H9 (cell line): ENCODE measurements at regions not wholly inside any gene's neighbourhood (a gene's known extent, or its start where the extent isn't known, plus 50 kb on each side); places are given as distances from the start of the nearest gene placed in this dataset.

Experiments used
- DNase-seq: peaks from one replicate; pipeline ENCODE4 v3.0.0-alpha.2; 2017
- H2AFZ ChIP-seq: one replicate; pipeline ENCODE4 v1.6.1; 2013; ENCODE audit warnings: mild to moderate bottlenecking, low read length, control low read depth, moderate library complexity
- H2AK5ac ChIP-seq: 2 replicates; pipeline ENCODE4 v1.6.1; 2013; ENCODE audit warnings: low read length, control low read depth, mixed read lengths; ENCODE audit not compliant: insufficient read length
- H2BK120ac ChIP-seq: one replicate; pipeline ENCODE4 v1.6.1; 2013; ENCODE audit warnings: low read depth, mild to moderate bottlenecking, low read length, control low read depth, inconsistent platforms; ENCODE audit not compliant: poor library complexity, severe bottlenecking
- H2BK12ac ChIP-seq: 2 replicates; pipeline ENCODE4 v1.6.1; 2013; ENCODE audit warnings: low read length, control low read depth, mixed read lengths, low read depth; ENCODE audit not compliant: insufficient read length
- H2BK15ac ChIP-seq: 2 replicates; pipeline ENCODE4 v1.6.1; 2013; ENCODE audit warnings: low read depth, low read length, control low read depth
- H2BK20ac ChIP-seq: one replicate; pipeline ENCODE4 v1.6.1; 2013; ENCODE audit warnings: low read depth, mild to moderate bottlenecking, low read length, control low read depth, inconsistent platforms; ENCODE audit not compliant: poor library complexity, severe bottlenecking
- H2BK5ac ChIP-seq: 2 replicates; pipeline ENCODE4 v1.6.1; 2013; ENCODE audit warnings: low read length, control low read depth, mixed read lengths; ENCODE audit not compliant: insufficient read length
- H3K14ac ChIP-seq: 2 replicates; pipeline ENCODE4 v1.6.1; 2013; ENCODE audit warnings: low read length, control low read depth; ENCODE audit not compliant: insufficient read depth
- H3K18ac ChIP-seq: 2 replicates; pipeline ENCODE4 v1.6.1; 2013; ENCODE audit warnings: low read depth, mild to moderate bottlenecking, mixed read lengths, low read length, control low read depth; ENCODE audit not compliant: insufficient read length
- H3K23ac ChIP-seq: 2 replicates; pipeline ENCODE4 v1.6.1; 2013; ENCODE audit warnings: low read length, control low read depth, mixed read lengths, low read depth; ENCODE audit not compliant: insufficient read length
- H3K23me2 ChIP-seq: 2 replicates; pipeline ENCODE4 v1.6.1; 2013; ENCODE audit warnings: low read depth, mild to moderate bottlenecking, mixed read lengths, low read length, control low read depth; ENCODE audit not compliant: insufficient read length, poor library complexity, severe bottlenecking
- H3K27ac ChIP-seq: 2 replicates; pipeline ENCODE4 v1.5.1; 2013; ENCODE audit warnings: low read length, control low read depth, mixed read lengths, low read depth; ENCODE audit not compliant: insufficient read length
- H3K27me3 ChIP-seq: 2 replicates; pipeline ENCODE4 v1.6.1; 2013; ENCODE audit warnings: low read length, control low read depth, inconsistent platforms; ENCODE audit not compliant: insufficient read depth
- H3K4ac ChIP-seq: 2 replicates; pipeline ENCODE4 v1.6.1; 2013; ENCODE audit warnings: low read depth, mild to moderate bottlenecking, control low read depth, inconsistent platforms, low read length, moderate library complexity
- H3K4me1 ChIP-seq: 2 replicates; pipeline ENCODE4 v1.6.1; 2013; ENCODE audit warnings: low read length, control low read depth, inconsistent platforms; ENCODE audit not compliant: insufficient read depth
- H3K4me2 ChIP-seq: 2 replicates; pipeline ENCODE4 v1.6.1; 2013; ENCODE audit warnings: low read length, control low read depth, mixed read lengths; ENCODE audit not compliant: insufficient read length, insufficient read depth
- H3K56ac ChIP-seq: 2 replicates; pipeline ENCODE4 v1.6.1; 2013; ENCODE audit warnings: low read depth, mild to moderate bottlenecking, mixed read lengths, low read length, control low read depth; ENCODE audit not compliant: insufficient read length
- H3K79me1 ChIP-seq: 2 replicates; pipeline ENCODE4 v1.6.1; 2013; ENCODE audit warnings: low read depth, mild to moderate bottlenecking, moderate library complexity, low read length, control low read depth, inconsistent platforms; ENCODE audit not compliant: insufficient read depth, poor library complexity, severe bottlenecking
- H3K79me2 ChIP-seq: 2 replicates; pipeline ENCODE4 v1.6.1; 2013; ENCODE audit warnings: low read length, control low read depth, inconsistent platforms; ENCODE audit not compliant: insufficient read depth
- H3K9ac ChIP-seq: 2 replicates; pipeline ENCODE4 v1.6.1; 2013; ENCODE audit warnings: low read length, control low read depth, mixed read lengths; ENCODE audit not compliant: insufficient read length; ENCODE audit errors: extremely low read depth
- H3K9me3 ChIP-seq: one replicate; pipeline ENCODE4 v1.6.1; 2013; ENCODE audit warnings: low read depth, low read length, inconsistent platforms; ENCODE audit not compliant: control insufficient read depth
- H3T11ph ChIP-seq: one replicate; pipeline ENCODE4 v1.6.1; 2013; ENCODE audit warnings: mild to moderate bottlenecking, low read length, control low read depth, inconsistent platforms
- H4K20me1 ChIP-seq: one replicate; pipeline ENCODE4 v1.6.1; 2013; ENCODE audit not compliant: control insufficient read depth, insufficient read length, insufficient read depth
- H4K5ac ChIP-seq: 2 replicates; pipeline ENCODE4 v1.6.1; 2013; ENCODE audit warnings: low read depth, mild to moderate bottlenecking, mixed read lengths, low read length, control low read depth; ENCODE audit not compliant: insufficient read length
- H4K8ac ChIP-seq: replicated peaks from 2 replicates; pipeline ENCODE4 v1.6.1; 2013; ENCODE audit warnings: low read length, control low read depth, mixed read lengths, low read depth; ENCODE audit not compliant: insufficient read length
- H4K91ac ChIP-seq: 2 replicates; pipeline ENCODE4 v1.6.1; 2013; ENCODE audit warnings: low read depth, mild to moderate bottlenecking, moderate library complexity, mixed read lengths, low read length, control low read depth; ENCODE audit not compliant: insufficient read length
- H3K27ac Mint-ChIP-seq, 3 experiments: 2 replicates in 2 of 3; 3 replicates in 1 of 3; pipeline ENCODE4 v1.8.0; 2020 to 2021; ENCODE audit warnings: mixed read lengths in 3 of 3, mild to moderate bottlenecking in 1 of 3, moderate library complexity in 1 of 3
- H3K27me3 Mint-ChIP-seq: 2 replicates; pipeline ENCODE4 v1.8.0; 2021; ENCODE audit warnings: low read depth, mild to moderate bottlenecking, moderate library complexity, mixed read lengths
- H3K36me3 Mint-ChIP-seq, 3 experiments: 2 replicates in 2 of 3; 3 replicates in 1 of 3; pipeline ENCODE4 v1.8.0; 2020 to 2021; ENCODE audit warnings: low read depth in 3 of 3, mixed read lengths in 3 of 3; ENCODE audit not compliant: insufficient read depth in 1 of 3
- H3K4me1 Mint-ChIP-seq, 2 experiments: 2 replicates each; pipeline ENCODE4 v1.8.0; 2020; ENCODE audit warnings: mixed read lengths in 2 of 2
- H3K4me3 Mint-ChIP-seq, 2 experiments: 2 replicates in 1 of 2; 3 replicates in 1 of 2; pipeline ENCODE4 v1.8.0; 2020 to 2021; ENCODE audit warnings: mild to moderate bottlenecking in 2 of 2, mixed read lengths in 2 of 2, moderate library complexity in 1 of 2
- H3K9me3 Mint-ChIP-seq, 2 experiments: 2 replicates in 1 of 2; 3 replicates in 1 of 2; pipeline ENCODE4 v1.8.0; 2020; ENCODE audit warnings: mild to moderate bottlenecking in 2 of 2, mixed read lengths in 2 of 2, moderate library complexity in 1 of 2
- WGBS: extraction: QIAGEN DNeasy Blood & Tissue Kit; methylation state at CpG from one replicate; pipeline ENCODE4 v1.1.7; 2013; ENCODE audit warnings: missing lambda C conversion rate, low lambda C conversion rate, mixed read lengths; ENCODE audit not compliant: insufficient read length; ENCODE audit errors: extremely low coverage; 5-methylcytosine and 5-hydroxymethylcytosine counted together
- TF ChIP-seq, protein P1 (sequence below): fragments of 200-600 bp; sonication (generic); conservative IDR thresholded peaks from 3 replicates; pipeline ENCODE4 v1.8.0; 2021; ENCODE audit warnings: antibody characterized with exemption, mild to moderate bottlenecking

DNA sequence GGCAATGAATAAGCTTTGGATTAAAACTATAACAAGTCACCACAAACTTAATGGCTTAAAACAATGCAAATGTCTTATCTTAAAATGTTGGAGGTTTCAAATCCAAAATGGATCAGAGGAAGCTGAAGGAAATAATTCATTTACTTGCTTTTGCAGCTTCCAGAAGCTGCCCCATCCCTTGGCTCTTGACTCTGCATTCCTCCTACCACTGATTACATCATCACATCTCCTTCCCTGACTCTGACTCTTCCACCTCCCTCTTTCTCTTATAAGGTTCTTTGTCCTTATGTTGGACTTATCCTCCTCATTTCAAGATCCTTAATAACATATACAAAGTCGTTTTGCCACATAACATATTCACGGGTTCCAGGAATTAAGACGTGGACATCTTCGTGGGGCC lies 982.8 kb upstream of the ROBO1 start:
- no peak overlapping the region; a peak in 1 of 7 replicates for H3K27ac Mint-ChIP-seq
- H3K18ac ChIP-seq: no peak overlapping the region
- no peaks in the 10 kb centered on the region for H3K27me3 ChIP-seq
- no peak overlapping the region for H3K14ac ChIP-seq
- H4K20me1 ChIP-seq: no peaks in the 10 kb centered on the region
- no peak overlapping the region for H3K56ac ChIP-seq
- no peak overlapping the region for H3K4ac ChIP-seq
- no peak overlapping the region for H2BK120ac ChIP-seq
- H3K9me3 ChIP-seq: no peaks in the 10 kb centered on the region
- H3K79me1 ChIP-seq: no peaks in the 10 kb centered on the region
- no peak overlapping the region for H3K4me2 ChIP-seq
- no peaks in the 10 kb centered on the region for H3K27me3 Mint-ChIP-seq
- H3K9ac ChIP-seq: no peak overlapping the region
- H3K4me1 Mint-ChIP-seq: peaks cover 22% of the 10 kb centered on the region in 2 experiments
- no peak overlapping the region for H2BK12ac ChIP-seq
- H3K9me3 Mint-ChIP-seq: no peaks in the 10 kb centered on the region
- no CpG with 5 or more reads among the region's 4 CpGs for WGBS
- no peak overlapping the region for H3K23ac ChIP-seq
- H4K8ac ChIP-seq: no peak overlapping the region
- TF ChIP-seq, protein P1, sequence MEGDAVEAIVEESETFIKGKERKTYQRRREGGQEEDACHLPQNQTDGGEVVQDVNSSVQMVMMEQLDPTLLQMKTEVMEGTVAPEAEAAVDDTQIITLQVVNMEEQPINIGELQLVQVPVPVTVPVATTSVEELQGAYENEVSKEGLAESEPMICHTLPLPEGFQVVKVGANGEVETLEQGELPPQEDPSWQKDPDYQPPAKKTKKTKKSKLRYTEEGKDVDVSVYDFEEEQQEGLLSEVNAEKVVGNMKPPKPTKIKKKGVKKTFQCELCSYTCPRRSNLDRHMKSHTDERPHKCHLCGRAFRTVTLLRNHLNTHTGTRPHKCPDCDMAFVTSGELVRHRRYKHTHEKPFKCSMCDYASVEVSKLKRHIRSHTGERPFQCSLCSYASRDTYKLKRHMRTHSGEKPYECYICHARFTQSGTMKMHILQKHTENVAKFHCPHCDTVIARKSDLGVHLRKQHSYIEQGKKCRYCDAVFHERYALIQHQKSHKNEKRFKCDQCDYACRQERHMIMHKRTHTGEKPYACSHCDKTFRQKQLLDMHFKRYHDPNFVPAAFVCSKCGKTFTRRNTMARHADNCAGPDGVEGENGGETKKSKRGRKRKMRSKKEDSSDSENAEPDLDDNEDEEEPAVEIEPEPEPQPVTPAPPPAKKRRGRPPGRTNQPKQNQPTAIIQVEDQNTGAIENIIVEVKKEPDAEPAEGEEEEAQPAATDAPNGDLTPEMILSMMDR: no peak
- no peak overlapping the region for H2BK5ac ChIP-seq
- no peak overlapping the region for H2BK15ac ChIP-seq
- H2BK20ac ChIP-seq: no peak overlapping the region
- H3K79me2 ChIP-seq: no peaks in the 10 kb centered on the region
- no peak overlapping the region for H3K27ac ChIP-seq
- H3K4me1 ChIP-seq: no peaks in the 10 kb centered on the region; the same call in 1 of the 2 replicates
- no peaks in the 10 kb centered on the region; a peak in 1 of 7 replicates for H3K36me3 Mint-ChIP-seq
- no peak overlapping the region for H3K4me3 Mint-ChIP-seq
- no peak for DNase-seq
- no peak overlapping the region for H2AK5ac ChIP-seq
- no peak overlapping the region for H3T11ph ChIP-seq
- no peak overlapping the region for H4K5ac ChIP-seq
- H2AFZ ChIP-seq: no peak overlapping the region
- no peaks in the 10 kb centered on the region for H3K23me2 ChIP-seq
- no peak overlapping the region for H4K91ac ChIP-seq
